Stimulated activated CD4-positive, alpha-beta T cell treated with anti-CD3 and anti-CD28 coated beads, Interleukin-4, amount 100 ng/mL, for 48 hours (primary cell): ENCODE measurements at regions not wholly inside any gene's neighbourhood (a gene's known extent, or its start where the extent isn't known, plus 50 kb on each side); places are given as distances from the start of the nearest gene placed in this dataset.
"Not testable (repeated sequence)": the region's sequence is repeated elsewhere in the genome, so short reads cannot be mapped to it uniquely, and the experiment has no call there.

Experiments used
- DNase-seq, 2 donors: peaks; one replicate each; pipeline ENCODE4 v3.0.0-alpha.2; 2020; ENCODE audit warnings: low read depth in 2 of 2

GRCh38 chr17:73847952-73848351 lies 203.7 kb upstream of the SDK2 start:
- DNase-seq = no peak

GRCh38 chr17:73850426-73850825 lies 206.2 kb upstream of the SDK2 start:
- DNase-seq = no peak

GRCh38 chr17:73851091-73851490 lies 206.8 kb upstream of the SDK2 start:
- DNase-seq = no peak

GRCh38 chr17:73851921-73852320 lies 207.7 kb upstream of the SDK2 start:
- no peak for DNase-seq

GRCh38 chr17:73855720-73856333 lies 211.6 kb upstream of the SDK2 start:
- no peak for DNase-seq

GRCh38 chr17:73856556-73856955 lies 212.3 kb upstream of the SDK2 start:
- no peak for DNase-seq

GRCh38 chr17:73859439-73860008 lies 215.3 kb upstream of the SDK2 start:
- DNase-seq = not testable (repeated sequence)

GRCh38 chr17:73861543-73861942 lies 217.3 kb upstream of the SDK2 start:
- DNase-seq = no peak

GRCh38 chr17:73863761-73864535 lies 219.7 kb upstream of the SDK2 start:
- no peak for DNase-seq

GRCh38 chr17:73865831-73866230 lies 221.6 kb upstream of the SDK2 start:
- DNase-seq = no peak

- no peak for DNase-seq
These were observed 222.8 kb upstream of the SDK2 start for GRCh38 chr17:73867056-73867455.

GRCh38 chr17:73870068-73870467 lies 225.8 kb upstream of the SDK2 start:
- DNase-seq = no peak

GRCh38 chr17:73870473-73870872 lies 226.2 kb upstream of the SDK2 start:
- no peak for DNase-seq

GRCh38 chr17:73872816-73873215 lies 228.6 kb upstream of the SDK2 start:
- DNase-seq = no peak

GRCh38 chr17:73874008-73874720 lies 229.9 kb upstream of the SDK2 start:
- no peak for DNase-seq

GRCh38 chr17:73875346-73875745 lies 231.1 kb upstream of the SDK2 start:
- DNase-seq = no peak

- no peak for DNase-seq
These were observed 233.7 kb upstream of the SDK2 start for GRCh38 chr17:73877962-73878361.

- DNase-seq = no peak
These were observed 234.7 kb upstream of the SDK2 start for GRCh38 chr17:73878923-73879322.

- DNase-seq = no peak
These were observed 235.7 kb upstream of the SDK2 start for GRCh38 chr17:73879987-73880386.

- DNase-seq = no peak
These were observed 238.3 kb upstream of the SDK2 start for GRCh38 chr17:73882590-73882989.

- no peak for DNase-seq
These were observed 238.9 kb upstream of the SDK2 start for GRCh38 chr17:73883175-73883574.

GRCh38 chr17:73887739-73888138 lies 243.5 kb upstream of the SDK2 start:
- DNase-seq = no peak

GRCh38 chr17:73888862-73889261 lies 244.6 kb upstream of the SDK2 start:
- DNase-seq = no peak
